ENCODE measurements at regions not wholly inside any gene's neighbourhood (a gene's known extent, or its start where the extent isn't known, plus 50 kb on each side); places are given as distances from the start of the nearest gene placed in this dataset.

DNA sequence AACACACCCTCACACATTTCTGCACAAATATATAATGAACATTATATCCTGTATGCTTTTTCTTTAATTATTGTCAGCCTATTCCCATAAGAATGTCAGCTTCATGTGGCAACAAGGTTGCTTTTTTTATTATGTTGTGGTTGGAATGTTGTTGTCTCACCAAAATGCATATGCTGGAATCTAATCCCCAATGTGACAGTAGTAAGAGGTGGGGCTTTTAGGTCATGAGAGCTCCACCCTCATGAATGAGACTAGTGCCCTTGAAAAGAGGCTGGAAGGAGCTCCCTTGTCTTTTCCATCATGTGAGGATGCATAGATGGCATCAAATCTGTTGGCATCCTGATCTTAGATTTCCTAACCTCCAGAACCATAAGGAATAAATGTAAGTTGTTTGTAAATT, 131.3 kb upstream of the IRX6 start:
- no peak for TF ChIP-seq POLR2AphosphoS5 (IDR thresholded peaks at IDR 0.05; ENCODE audit: insufficient read depth in 1 of 2, low read depth in 1 of 2)
- TF ChIP-seq, protein P1, sequence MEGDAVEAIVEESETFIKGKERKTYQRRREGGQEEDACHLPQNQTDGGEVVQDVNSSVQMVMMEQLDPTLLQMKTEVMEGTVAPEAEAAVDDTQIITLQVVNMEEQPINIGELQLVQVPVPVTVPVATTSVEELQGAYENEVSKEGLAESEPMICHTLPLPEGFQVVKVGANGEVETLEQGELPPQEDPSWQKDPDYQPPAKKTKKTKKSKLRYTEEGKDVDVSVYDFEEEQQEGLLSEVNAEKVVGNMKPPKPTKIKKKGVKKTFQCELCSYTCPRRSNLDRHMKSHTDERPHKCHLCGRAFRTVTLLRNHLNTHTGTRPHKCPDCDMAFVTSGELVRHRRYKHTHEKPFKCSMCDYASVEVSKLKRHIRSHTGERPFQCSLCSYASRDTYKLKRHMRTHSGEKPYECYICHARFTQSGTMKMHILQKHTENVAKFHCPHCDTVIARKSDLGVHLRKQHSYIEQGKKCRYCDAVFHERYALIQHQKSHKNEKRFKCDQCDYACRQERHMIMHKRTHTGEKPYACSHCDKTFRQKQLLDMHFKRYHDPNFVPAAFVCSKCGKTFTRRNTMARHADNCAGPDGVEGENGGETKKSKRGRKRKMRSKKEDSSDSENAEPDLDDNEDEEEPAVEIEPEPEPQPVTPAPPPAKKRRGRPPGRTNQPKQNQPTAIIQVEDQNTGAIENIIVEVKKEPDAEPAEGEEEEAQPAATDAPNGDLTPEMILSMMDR (IDR thresholded peaks at IDR 0.05) = no peak

All from vagina (tissue), 2 donors.